ENCODE measurements at regions not wholly inside any gene's neighbourhood (a gene's known extent, or its start where the extent isn't known, plus 50 kb on each side); places are given as distances from the start of the nearest gene placed in this dataset.

GRCh38 chrX:131763674-131764073 lies 219.8 kb downstream of the OR13H1 start:
- peak in 3 of 7 experiments; percentile 20 to 56 (median 55) for TF ChIP-seq CTCF (IDR thresholded peaks at IDR 0.05)
- TF ChIP-seq POLR2A (IDR thresholded peaks at IDR 0.05): no peak
- peak in 2 of 3 donors; percentile 10 to 53 for TF ChIP-seq POLR2AphosphoS5 (IDR thresholded peaks at IDR 0.05)
